ENCODE measurements at regions not wholly inside any gene's neighbourhood (a gene's known extent, or its start where the extent isn't known, plus 50 kb on each side); places are given as distances from the start of the nearest gene placed in this dataset.

GRCh38 chr3:492586-493316, 296.2 kb downstream of the CHL1 start:
- no peak overlapping the region for H3K9ac ChIP-seq (ENCODE audit: control insufficient read depth, insufficient read depth, low read length)
- H3K27me3 ChIP-seq (replicated peaks in 1 of 2; ENCODE audit: control insufficient read depth in 2 of 2, insufficient read depth in 2 of 2, low read length in 1 of 2): no peaks in the 10 kb centered on the region
- no peaks in the 10 kb centered on the region for H3K9me3 ChIP-seq (replicated peaks; ENCODE audit: control insufficient read depth, insufficient read depth, low read length)
- no TSS peak for BruUV-seq (replicated peaks)
- in situ Hi-C loops (cut with MboI) (no loop called here), intact Hi-C loops (cut with micrococcal nuclease; ENCODE audit: unreplicated experiment) (loop anchor here (10.0 kb wide), 1 partner anchor 352 kb away; no protein-coding TSS in a partner anchor)
- H4K20me1 ChIP-seq (ENCODE audit: control insufficient read depth, insufficient read depth): no peaks in the 10 kb centered on the region
- no peaks in the 10 kb centered on the region for H3K79me2 ChIP-seq (ENCODE audit: control insufficient read depth, insufficient read depth, low read length)
- peak overlapping the region; percentile 54 for H2AFZ ChIP-seq (ENCODE audit: control insufficient read depth, low read depth, low read length)
- H3K36me3 ChIP-seq (ENCODE audit: control insufficient read depth in 2 of 2, insufficient read depth in 2 of 2, low read length in 1 of 2): no peaks in the 10 kb centered on the region
- peak; percentile 67 for ATAC-seq
- WGBS (ENCODE audit: insufficient coverage, insufficient replicate concordance, low lambda C conversion rate, missing lambda C conversion rate): 0% methylated on average over 3 of the region's 3 CpGs
- DNase-seq (ENCODE audit: low read depth, low spot score): no peak
- CTCF ChIA-PET: interaction anchor here (1.4 kb wide), 1 partner anchor 25 kb away, joined by 5 read pairs; no protein-coding TSS in a partner anchor
- SMC1A ChIA-PET (ENCODE audit: uncharacterized antibody, unreplicated experiment): interaction anchor here (0.7 to 1.6 kb wide), 2 partner anchors 29 to 434 kb away, joined by 3 to 5 read pairs; no protein-coding TSS in a partner anchor
- no peak overlapping the region for H3K27ac ChIP-seq (ENCODE audit: control insufficient read depth, insufficient read depth)
- RAD21 ChIA-PET (ENCODE audit: unreplicated experiment): interaction anchor here (1.2 kb wide), 1 partner anchor 111 kb away, joined by 5 read pairs; no protein-coding TSS in a partner anchor
- peak; percentile 80 for FAIRE-seq
- POLR2A ChIA-PET: no interaction called here
- TF ChIP-seq SMAD1 (IDR thresholded peaks at IDR 0.05; ENCODE audit: low read depth, partially characterized antibody): no peak
- no peak for TF ChIP-seq KDM1A (IDR thresholded peaks at IDR 0.05; ENCODE audit: borderline replicate concordance)
- peak; percentile 47; the same call in 1 of the 2 replicates for TF ChIP-seq IKZF1 (conservative IDR thresholded peaks at IDR 0.05)
- TF ChIP-seq POU2F2 (IDR thresholded peaks at IDR 0.05; ENCODE audit: borderline replicate concordance, low read depth, low read length): no peak
- no peak for TF ChIP-seq BMI1 (IDR thresholded peaks at IDR 0.05; ENCODE audit: borderline replicate concordance)
- TF ChIP-seq ZNF384 (IDR thresholded peaks at IDR 0.05; ENCODE audit: borderline replicate concordance, low read depth, low read length): no peak
- TF ChIP-seq NFXL1 (IDR thresholded peaks at IDR 0.05; ENCODE audit: borderline replicate concordance): no peak
- peak; percentile 52 to 59; a peak in 3 of 4 replicates for TF ChIP-seq IKZF2 (IDR thresholded peaks at IDR 0.05)
- no peak for TF ChIP-seq MYC (IDR thresholded peaks at IDR 0.05; ENCODE audit: insufficient read depth, insufficient read length, insufficient replicate concordance, low read length, severe bottlenecking)
- no peak for TF ChIP-seq BHLHE40 (IDR thresholded peaks at IDR 0.05; ENCODE audit: borderline replicate concordance in 1 of 2, low read depth in 2 of 2, low read length in 1 of 2)
- no peak for TF ChIP-seq TCF12 (IDR thresholded peaks at IDR 0.05; ENCODE audit: low read depth, low read length)
- TF ChIP-seq ZNF217 (IDR thresholded peaks at IDR 0.05): no peak
- peak overlapping the region; percentile 39 for H3K4me2 ChIP-seq (ENCODE audit: control insufficient read depth, insufficient read depth)
- no peaks in the 10 kb centered on the region for H3K4me1 ChIP-seq (ENCODE audit: control insufficient read depth, insufficient read depth, low read length)
- no peak overlapping the region for H3K4me3 ChIP-seq

Measured in GM12878 (cell line).